MM.1S (cell line): ENCODE measurements at regions not wholly inside any gene's neighbourhood (a gene's known extent, or its start where the extent isn't known, plus 50 kb on each side); places are given as distances from the start of the nearest gene placed in this dataset.

Experiments used
- EZH2 ChIP-seq: fragments of 300-600 bp; sonication (generic); optimal IDR thresholded peaks from 2 replicates; pipeline ENCODE3; 2017; ENCODE audit warnings: low read depth, mild to moderate bottlenecking, antibody characterized with exemption, low read length, mixed read lengths
- EZH2phosphoT487 ChIP-seq: fragments of 300-600 bp; sonication (generic); IDR thresholded peaks from 2 replicates; pipeline ENCODE4 v1.6.1; 2018; ENCODE audit warnings: antibody characterized with exemption, low read length
- TF ChIP-seq, protein P1 (sequence below): fragments of 300-600 bp; sonication (generic); IDR thresholded peaks from 2 replicates; pipeline ENCODE4 v1.5.1; 2016; ENCODE audit warnings: antibody characterized with exemption, low read length, mixed read lengths

DNA sequence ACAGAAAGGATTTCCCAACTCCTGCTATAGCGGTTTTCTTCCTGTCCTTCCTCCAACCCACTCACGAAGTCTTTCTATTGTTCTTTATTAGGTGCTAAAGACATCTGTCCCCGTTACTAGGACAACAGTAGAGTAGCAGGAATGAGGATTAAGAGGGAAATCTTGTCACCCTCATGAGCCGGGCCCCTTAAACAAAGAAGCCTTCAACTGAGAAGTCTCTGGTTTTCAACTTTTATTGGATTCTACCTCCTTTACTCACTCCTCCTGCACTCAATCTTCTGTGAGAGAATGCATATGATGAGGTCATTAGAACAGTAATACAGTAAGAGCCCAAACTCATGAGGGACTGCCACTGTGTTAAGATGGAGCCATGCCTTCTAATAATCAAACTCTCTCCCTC, 206.3 kb downstream of the OMA1 start:
- TF ChIP-seq, protein P1, sequence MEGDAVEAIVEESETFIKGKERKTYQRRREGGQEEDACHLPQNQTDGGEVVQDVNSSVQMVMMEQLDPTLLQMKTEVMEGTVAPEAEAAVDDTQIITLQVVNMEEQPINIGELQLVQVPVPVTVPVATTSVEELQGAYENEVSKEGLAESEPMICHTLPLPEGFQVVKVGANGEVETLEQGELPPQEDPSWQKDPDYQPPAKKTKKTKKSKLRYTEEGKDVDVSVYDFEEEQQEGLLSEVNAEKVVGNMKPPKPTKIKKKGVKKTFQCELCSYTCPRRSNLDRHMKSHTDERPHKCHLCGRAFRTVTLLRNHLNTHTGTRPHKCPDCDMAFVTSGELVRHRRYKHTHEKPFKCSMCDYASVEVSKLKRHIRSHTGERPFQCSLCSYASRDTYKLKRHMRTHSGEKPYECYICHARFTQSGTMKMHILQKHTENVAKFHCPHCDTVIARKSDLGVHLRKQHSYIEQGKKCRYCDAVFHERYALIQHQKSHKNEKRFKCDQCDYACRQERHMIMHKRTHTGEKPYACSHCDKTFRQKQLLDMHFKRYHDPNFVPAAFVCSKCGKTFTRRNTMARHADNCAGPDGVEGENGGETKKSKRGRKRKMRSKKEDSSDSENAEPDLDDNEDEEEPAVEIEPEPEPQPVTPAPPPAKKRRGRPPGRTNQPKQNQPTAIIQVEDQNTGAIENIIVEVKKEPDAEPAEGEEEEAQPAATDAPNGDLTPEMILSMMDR: no peak
- TF ChIP-seq EZH2: no peak
- no peak for TF ChIP-seq EZH2phosphoT487
